WTC11 (cell line): ENCODE measurements at regions not wholly inside any gene's neighbourhood (a gene's known extent, or its start where the extent isn't known, plus 50 kb on each side); places are given as distances from the start of the nearest gene placed in this dataset.

Experiments
- ATAC-seq: fragments of 200-7000 bp; cut with Tn5 transposase; 2 replicates; pipeline ENCODE4 v1.10.0; 2021; ENCODE audit warnings: mild to moderate bottlenecking, moderate library complexity
- CTCF ChIA-PET: fragments of 300-600 bp; sonication (Branson Sonifier 250); formaldehyde crosslinking; loops from one replicate; lab custom pipeline; 2021; ENCODE audit warnings: antibody characterized with exemption; lab: Charles Lee
- POLR2A ChIA-PET: fragments of 350-600 bp; sonication (Branson Sonifier 250); formaldehyde crosslinking; loops from one replicate; lab custom pipeline; 2021; ENCODE audit warnings: antibody characterized with exemption; lab: Charles Lee
- DNase-seq: peaks from one replicate; pipeline ENCODE4 v3.0.0; 2021; ENCODE audit warnings: low spot score
- H3K27ac Mint-ChIP-seq: 2 replicates; pipeline ENCODE4 v1.8.0; 2021; ENCODE audit warnings: mixed read lengths
- H3K27me3 Mint-ChIP-seq: 2 replicates; pipeline ENCODE4 v1.8.0; 2021; ENCODE audit warnings: low read depth, mild to moderate bottlenecking, moderate library complexity, mixed read lengths
- H3K36me3 Mint-ChIP-seq: 2 replicates; pipeline ENCODE4 v1.8.0; 2021; ENCODE audit warnings: mixed read lengths
- H3K4me1 Mint-ChIP-seq: 2 replicates; pipeline ENCODE4 v1.8.0; 2022; ENCODE audit warnings: mixed read lengths
- H3K4me3 Mint-ChIP-seq: 2 replicates; pipeline ENCODE4 v1.8.0; 2021; ENCODE audit warnings: mild to moderate bottlenecking, moderate library complexity, mixed read lengths
- H3K9me3 Mint-ChIP-seq: 2 replicates; pipeline ENCODE4 v1.8.0; 2021; ENCODE audit warnings: mixed read lengths
- AR ChIP-seq: fragments of 250-450 bp; sonication (Bioruptor Pico); IDR thresholded peaks from 2 replicates; pipeline ENCODE4 v1.9.0; 2021; ENCODE audit warnings: mild to moderate bottlenecking
- ATF1 ChIP-seq: sonication (generic); formaldehyde crosslinking; IDR thresholded peaks from 2 replicates; pipeline ENCODE4 v1.8.1; 2023; ENCODE audit warnings: mild to moderate bottlenecking, moderate library complexity, missing genetic modification reagents
- CDX4 ChIP-seq: fragments of 250-450 bp; sonication (Bioruptor Pico); IDR thresholded peaks from 2 replicates; pipeline ENCODE4 v1.9.0; 2021; ENCODE audit warnings: moderate library complexity, mild to moderate bottlenecking, inconsistent platforms, borderline replicate concordance
- CREB1 ChIP-seq: sonication (generic); formaldehyde crosslinking; IDR thresholded peaks from 2 replicates; pipeline ENCODE4 v1.8.0; 2023; ENCODE audit warnings: mild to moderate bottlenecking, missing genetic modification reagents
- CREM ChIP-seq: sonication (generic); formaldehyde crosslinking; IDR thresholded peaks from 2 replicates; pipeline ENCODE4 v1.8.1; 2022; ENCODE audit warnings: mild to moderate bottlenecking, missing genetic modification reagents, moderate library complexity
- CTCF ChIP-seq: fragments of 200-600 bp; IDR thresholded peaks from 2 replicates; pipeline ENCODE4 v1.8.0; 2022; ENCODE audit warnings: antibody characterized with exemption
- GTF2I ChIP-seq: fragments of 250-450 bp; sonication (Bioruptor Pico); conservative IDR thresholded peaks from 2 replicates; pipeline ENCODE4 v1.4.0; 2021; ENCODE audit warnings: mild to moderate bottlenecking
- RELA ChIP-seq: sonication (generic); formaldehyde crosslinking; IDR thresholded peaks from 2 replicates; pipeline ENCODE4 v1.8.1; 2022; ENCODE audit warnings: missing genetic modification reagents, mild to moderate bottlenecking, borderline replicate concordance
- RORB ChIP-seq: fragments of 250-450 bp; sonication (Bioruptor Pico); IDR thresholded peaks from 2 replicates; pipeline ENCODE4 v1.9.0; 2021; ENCODE audit warnings: mild to moderate bottlenecking
- TCF7 ChIP-seq: sonication (generic); formaldehyde crosslinking; IDR thresholded peaks from 2 replicates; pipeline ENCODE4 v1.8.0; 2022; ENCODE audit warnings: mild to moderate bottlenecking, low read depth, missing genetic modification reagents, moderate library complexity
- TP53 ChIP-seq: sonication (generic); formaldehyde crosslinking; IDR thresholded peaks from 2 replicates; pipeline ENCODE4 v1.8.1; 2023; ENCODE audit warnings: mild to moderate bottlenecking, missing genetic modification reagents
- ZMAT4 ChIP-seq: fragments of 250-450 bp; sonication (Bioruptor Pico); IDR thresholded peaks from 2 replicates; pipeline ENCODE4 v1.9.0; 2021; ENCODE audit warnings: mild to moderate bottlenecking
- ZNF317 ChIP-seq: sonication (generic); formaldehyde crosslinking; IDR thresholded peaks from 2 replicates; pipeline ENCODE4 v1.8.1; 2023; ENCODE audit warnings: low read depth, mild to moderate bottlenecking, moderate library complexity, missing genetic modification reagents, borderline replicate concordance
- ZSCAN18 ChIP-seq: fragments of 250-450 bp; sonication (Bioruptor Pico); IDR thresholded peaks from 2 replicates; pipeline ENCODE4 v2.1.2; 2022; ENCODE audit warnings: mild to moderate bottlenecking, moderate library complexity
- TF ChIP-seq, protein P1 (sequence below): sonication (generic); formaldehyde crosslinking; IDR thresholded peaks from 2 replicates; pipeline ENCODE4 v1.8.0; 2023; ENCODE audit warnings: missing genetic modification reagents
- TF ChIP-seq, protein P2 (sequence below): sonication (generic); formaldehyde crosslinking; IDR thresholded peaks from 2 replicates; pipeline ENCODE4 v1.8.0; 2022; ENCODE audit warnings: mild to moderate bottlenecking, missing genetic modification reagents
- TF ChIP-seq, protein P3 (sequence below): sonication (generic); formaldehyde crosslinking; IDR thresholded peaks from 2 replicates; pipeline ENCODE4 v1.8.0; 2022; ENCODE audit warnings: missing genetic modification reagents

- ATAC-seq (no peak), DNase-seq (no peak)
- no peaks in the 10 kb centered on the region for H3K36me3 Mint-ChIP-seq
- no peaks in the 10 kb centered on the region for H3K9me3 Mint-ChIP-seq
- ChIA-PET CTCF (interaction anchor here (1.7 kb wide), 1 partner anchor 30 kb away, joined by 4 read pairs; no protein-coding TSS in a partner anchor), POLR2A (no interaction called here)
- no peak overlapping the region for H3K27ac Mint-ChIP-seq
- TF ChIP-seq AR (CRISPR knock-in tag), result no peak
- TF ChIP-seq, protein P1, sequence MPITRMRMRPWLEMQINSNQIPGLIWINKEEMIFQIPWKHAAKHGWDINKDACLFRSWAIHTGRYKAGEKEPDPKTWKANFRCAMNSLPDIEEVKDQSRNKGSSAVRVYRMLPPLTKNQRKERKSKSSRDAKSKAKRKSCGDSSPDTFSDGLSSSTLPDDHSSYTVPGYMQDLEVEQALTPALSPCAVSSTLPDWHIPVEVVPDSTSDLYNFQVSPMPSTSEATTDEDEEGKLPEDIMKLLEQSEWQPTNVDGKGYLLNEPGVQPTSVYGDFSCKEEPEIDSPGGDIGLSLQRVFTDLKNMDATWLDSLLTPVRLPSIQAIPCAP (CRISPR knock-in tag), result no peak
- TF ChIP-seq CREM (CRISPR knock-in tag), result no peak
- no peak for TF ChIP-seq ATF1 (CRISPR knock-in tag)
- TF ChIP-seq ZMAT4 (CRISPR knock-in tag), result no peak
- no peak for TF ChIP-seq ZNF317
- TF ChIP-seq, protein P2, sequence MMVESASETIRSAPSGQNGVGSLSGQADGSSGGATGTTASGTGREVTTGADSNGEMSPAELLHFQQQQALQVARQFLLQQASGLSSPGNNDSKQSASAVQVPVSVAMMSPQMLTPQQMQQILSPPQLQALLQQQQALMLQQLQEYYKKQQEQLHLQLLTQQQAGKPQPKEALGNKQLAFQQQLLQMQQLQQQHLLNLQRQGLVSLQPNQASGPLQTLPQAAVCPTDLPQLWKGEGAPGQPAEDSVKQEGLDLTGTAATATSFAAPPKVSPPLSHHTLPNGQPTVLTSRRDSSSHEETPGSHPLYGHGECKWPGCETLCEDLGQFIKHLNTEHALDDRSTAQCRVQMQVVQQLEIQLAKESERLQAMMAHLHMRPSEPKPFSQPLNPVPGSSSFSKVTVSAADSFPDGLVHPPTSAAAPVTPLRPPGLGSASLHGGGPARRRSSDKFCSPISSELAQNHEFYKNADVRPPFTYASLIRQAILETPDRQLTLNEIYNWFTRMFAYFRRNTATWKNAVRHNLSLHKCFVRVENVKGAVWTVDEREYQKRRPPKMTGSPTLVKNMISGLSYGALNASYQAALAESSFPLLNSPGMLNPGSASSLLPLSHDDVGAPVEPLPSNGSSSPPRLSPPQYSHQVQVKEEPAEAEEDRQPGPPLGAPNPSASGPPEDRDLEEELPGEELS, result no peak
- no peak for TF ChIP-seq RORB
- no peak for TF ChIP-seq ZSCAN18 (CRISPR knock-in tag)
- TF ChIP-seq, protein P3, sequence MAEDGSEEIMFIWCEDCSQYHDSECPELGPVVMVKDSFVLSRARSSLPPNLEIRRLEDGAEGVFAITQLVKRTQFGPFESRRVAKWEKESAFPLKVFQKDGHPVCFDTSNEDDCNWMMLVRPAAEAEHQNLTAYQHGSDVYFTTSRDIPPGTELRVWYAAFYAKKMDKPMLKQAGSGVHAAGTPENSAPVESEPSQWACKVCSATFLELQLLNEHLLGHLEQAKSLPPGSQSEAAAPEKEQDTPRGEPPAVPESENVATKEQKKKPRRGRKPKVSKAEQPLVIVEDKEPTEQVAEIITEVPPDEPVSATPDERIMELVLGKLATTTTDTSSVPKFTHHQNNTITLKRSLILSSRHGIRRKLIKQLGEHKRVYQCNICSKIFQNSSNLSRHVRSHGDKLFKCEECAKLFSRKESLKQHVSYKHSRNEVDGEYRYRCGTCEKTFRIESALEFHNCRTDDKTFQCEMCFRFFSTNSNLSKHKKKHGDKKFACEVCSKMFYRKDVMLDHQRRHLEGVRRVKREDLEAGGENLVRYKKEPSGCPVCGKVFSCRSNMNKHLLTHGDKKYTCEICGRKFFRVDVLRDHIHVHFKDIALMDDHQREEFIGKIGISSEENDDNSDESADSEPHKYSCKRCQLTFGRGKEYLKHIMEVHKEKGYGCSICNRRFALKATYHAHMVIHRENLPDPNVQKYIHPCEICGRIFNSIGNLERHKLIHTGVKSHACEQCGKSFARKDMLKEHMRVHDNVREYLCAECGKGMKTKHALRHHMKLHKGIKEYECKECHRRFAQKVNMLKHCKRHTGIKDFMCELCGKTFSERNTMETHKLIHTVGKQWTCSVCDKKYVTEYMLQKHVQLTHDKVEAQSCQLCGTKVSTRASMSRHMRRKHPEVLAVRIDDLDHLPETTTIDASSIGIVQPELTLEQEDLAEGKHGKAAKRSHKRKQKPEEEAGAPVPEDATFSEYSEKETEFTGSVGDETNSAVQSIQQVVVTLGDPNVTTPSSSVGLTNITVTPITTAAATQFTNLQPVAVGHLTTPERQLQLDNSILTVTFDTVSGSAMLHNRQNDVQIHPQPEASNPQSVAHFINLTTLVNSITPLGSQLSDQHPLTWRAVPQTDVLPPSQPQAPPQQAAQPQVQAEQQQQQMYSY (CRISPR knock-in tag), result no peak
- no peak for TF ChIP-seq CDX4 (CRISPR knock-in tag)
- no peak for TF ChIP-seq GTF2I (CRISPR knock-in tag)
- TF ChIP-seq CREB1 (CRISPR knock-in tag), result no peak
- TF ChIP-seq TCF7, result no peak
- TF ChIP-seq RELA (CRISPR knock-in tag), result no peak
- TF ChIP-seq CTCF, result no peak
- no peak for TF ChIP-seq TP53 (CRISPR knock-in tag)
- no peaks in the 10 kb centered on the region for H3K27me3 Mint-ChIP-seq
- no peak overlapping the region for H3K4me3 Mint-ChIP-seq
- H3K4me1 Mint-ChIP-seq, result peaks cover 23% of the 10 kb centered on the region
Observed at GRCh38 chr1:29879217-29879616, 642.9 kb downstream of the PTPRU start.
